HG02759 (cell line): ENCODE measurements at regions not wholly inside any gene's neighbourhood (a gene's known extent, or its start where the extent isn't known, plus 50 kb on each side); places are given as distances from the start of the nearest gene placed in this dataset.

Experiments
- ATAC-seq: cut with Tn5 transposase; IDR thresholded peaks from one replicate; pipeline ENCODE4 v1.9.1; 2021; ENCODE audit warnings: mild to moderate bottlenecking, moderate library complexity; ENCODE audit not compliant: unreplicated experiment

DNA sequence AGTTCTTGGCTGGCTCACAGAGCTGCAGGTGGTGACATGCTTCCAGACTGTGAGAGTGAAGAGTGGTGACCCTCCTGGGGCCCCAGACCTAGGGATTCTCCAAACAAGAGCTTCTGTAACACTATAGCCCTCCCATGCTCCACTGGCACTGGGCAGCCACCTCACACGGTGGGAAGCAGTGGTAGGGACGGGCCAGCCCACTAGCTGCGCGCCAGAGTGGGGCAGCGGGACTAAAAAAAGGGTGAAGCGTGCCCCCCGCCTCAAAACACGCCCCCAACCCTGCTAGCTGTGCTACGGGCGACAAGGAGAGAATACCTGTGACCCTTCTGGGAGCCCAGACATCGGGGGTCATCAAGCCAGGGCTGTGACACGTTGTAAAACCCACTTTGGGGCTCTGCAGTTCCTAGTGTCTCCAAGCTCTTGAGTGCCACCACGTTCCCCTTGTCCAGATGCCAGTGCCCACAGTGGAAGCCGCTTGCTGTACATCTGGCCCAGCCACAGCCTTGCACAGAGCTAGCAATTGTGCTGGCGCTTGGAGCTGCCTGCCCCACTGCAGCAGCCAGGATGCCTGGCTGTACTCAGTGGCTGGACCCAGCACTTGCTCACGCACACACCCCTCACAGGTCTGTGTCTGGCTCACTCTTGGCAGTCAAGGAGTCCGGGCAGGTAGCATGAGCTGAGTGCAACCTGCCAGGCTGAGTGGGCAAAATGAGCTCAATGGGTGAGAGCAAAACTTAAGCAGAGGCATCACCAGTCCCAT, 100.0 kb downstream of the DCAF12L2 start:
- no peak for ATAC-seq
